ENCODE measurements at regions not wholly inside any gene's neighbourhood (a gene's known extent, or its start where the extent isn't known, plus 50 kb on each side); places are given as distances from the start of the nearest gene placed in this dataset.

- ATAC-seq (ENCODE audit: low FRiP score in 2 of 2) (no peak), DNase-seq (no peak)
- TF ChIP-seq POLR2A (IDR thresholded peaks at IDR 0.05): no peak
- no peak for TF ChIP-seq EP300 (IDR thresholded peaks at IDR 0.05)
- TF ChIP-seq CTCF (IDR thresholded peaks at IDR 0.05): no peak
- TF ChIP-seq POLR2AphosphoS5 (IDR thresholded peaks at IDR 0.05): no peak
- no peak overlapping the region for H3K4me3 ChIP-seq
- H3K36me3 ChIP-seq: no peaks in the 10 kb centered on the region
- no peaks in the 10 kb centered on the region for H3K27me3 ChIP-seq
- no peaks in the 10 kb centered on the region for H3K4me1 ChIP-seq
- H3K9me3 ChIP-seq: no peaks in the 10 kb centered on the region
- no peak overlapping the region for H3K27ac ChIP-seq
- 57 to 58% methylated on average over 1 of the region's 1 CpG for WGBS, 2 donors
These were observed 267.4 kb upstream of the NRXN1 start for GRCh38 chr2:51299370-51299769.

- no peaks in the 10 kb centered on the region for H3K27me3 ChIP-seq
- no peak for TF ChIP-seq CTCF (IDR thresholded peaks at IDR 0.05)
- ATAC-seq (ENCODE audit: low FRiP score in 2 of 2) (no peak), DNase-seq (no peak)
- no peak overlapping the region for H3K27ac ChIP-seq
- 85 to 93% methylated on average over 1 of the region's 1 CpG for WGBS, 2 donors
- no peaks in the 10 kb centered on the region for H3K36me3 ChIP-seq
- no peak overlapping the region for H3K4me3 ChIP-seq
- H3K4me1 ChIP-seq: no peaks in the 10 kb centered on the region
- no peaks in the 10 kb centered on the region for H3K9me3 ChIP-seq
These were observed 265.6 kb upstream of the NRXN1 start for GRCh38 chr2:51297488-51297887.

GRCh38 chr2:51293566-51294200 lies 261.8 kb upstream of the NRXN1 start:
- no peak for DNase-seq
- 65 to 68% methylated on average over 5 of the region's 5 CpGs for WGBS, 2 donors
- Histone ChIP-seq H3K9me3 (no peaks in the 10 kb centered on the region), H3K4me3 (no peak overlapping the region), H3K36me3 (no peaks in the 10 kb centered on the region), H3K4me1 (no peaks in the 10 kb centered on the region), H3K27ac (no peak overlapping the region), H3K27me3 (no peaks in the 10 kb centered on the region)
- no peak for TF ChIP-seq EP300 (IDR thresholded peaks at IDR 0.05)
- no peak for TF ChIP-seq POLR2A (IDR thresholded peaks at IDR 0.05)
- TF ChIP-seq CTCF (IDR thresholded peaks at IDR 0.05): no peak
- no peak for TF ChIP-seq POLR2AphosphoS5 (IDR thresholded peaks at IDR 0.05)
- ATAC-seq (ENCODE audit: low FRiP score in 2 of 2): no peak

GRCh38 chr2:51291762-51292551 lies 260.0 kb upstream of the NRXN1 start:
- TF ChIP-seq CTCF (IDR thresholded peaks at IDR 0.05): no peak
- no peak for TF ChIP-seq EP300 (IDR thresholded peaks at IDR 0.05)
- no peak for TF ChIP-seq POLR2A (IDR thresholded peaks at IDR 0.05)
- no peak for TF ChIP-seq POLR2AphosphoS5 (IDR thresholded peaks at IDR 0.05)
- 49 to 60% methylated on average over 5 of the region's 5 CpGs for WGBS, 2 donors
- Histone ChIP-seq H3K4me1 (no peaks in the 10 kb centered on the region), H3K4me3 (no peak overlapping the region), H3K36me3 (no peaks in the 10 kb centered on the region), H3K9me3 (no peaks in the 10 kb centered on the region), H3K27me3 (no peaks in the 10 kb centered on the region), H3K27ac (no peak overlapping the region)
- ATAC-seq (ENCODE audit: low FRiP score in 2 of 2): no peak
- no peak for DNase-seq

GRCh38 chr2:51290725-51291124 lies 258.8 kb upstream of the NRXN1 start:
- H3K27ac ChIP-seq: no peak overlapping the region
- no peaks in the 10 kb centered on the region for H3K4me1 ChIP-seq
- H3K27me3 ChIP-seq: no peaks in the 10 kb centered on the region
- 82% methylated on average over 2 of the region's 2 CpGs for WGBS, 2 donors
- H3K4me3 ChIP-seq: no peak overlapping the region
- no peaks in the 10 kb centered on the region for H3K9me3 ChIP-seq
- DNase-seq: no peak
- ATAC-seq (ENCODE audit: low FRiP score in 2 of 2): no peak
- TF ChIP-seq CTCF (IDR thresholded peaks at IDR 0.05) (no peak), EP300 (IDR thresholded peaks at IDR 0.05) (no peak), POLR2AphosphoS5 (IDR thresholded peaks at IDR 0.05) (no peak), POLR2A (IDR thresholded peaks at IDR 0.05) (no peak)
- no peaks in the 10 kb centered on the region for H3K36me3 ChIP-seq
